Prostate gland (tissue), 2 donors: ENCODE measurements at regions not wholly inside any gene's neighbourhood (a gene's known extent, or its start where the extent isn't known, plus 50 kb on each side); places are given as distances from the start of the nearest gene placed in this dataset.

ENCODE experiments used
- DNase-seq: peaks from one replicate; pipeline ENCODE4 v3.0.0-alpha.2; 2019; ENCODE audit warnings: low spot score
- H3K27ac ChIP-seq, 2 donors: fragments of 200-600 bp; sonication (generic); 2 replicates each; pipeline ENCODE4 v1.5.1; 2017 to 2019
- H3K27me3 ChIP-seq: fragments of 200-600 bp; sonication (generic); replicated peaks from 2 replicates; pipeline ENCODE4 v1.5.1; 2019; ENCODE audit not compliant: insufficient read depth
- H3K36me3 ChIP-seq, 2 donors: fragments of 200-600 bp; sonication (generic); 1 replicate in 1 of 2; 2 replicates in 1 of 2; pipeline versions ENCODE4 v1.5.1 to v1.8.1; 2017 to 2019
- H3K4me1 ChIP-seq: fragments of 200-600 bp; sonication (generic); replicated peaks from 2 replicates; pipeline ENCODE4 v1.5.1; 2019
- H3K4me3 ChIP-seq, 2 donors: fragments of 200-600 bp; sonication (generic); 2 replicates each; pipeline ENCODE4 v1.5.1; 2017 to 2019
- H3K9me3 ChIP-seq: fragments of 200-600 bp; sonication (generic); 2 replicates; pipeline ENCODE4 v1.5.1; 2017
- POLR2A ChIP-seq: fragments of 450-650 bp; IDR thresholded peaks from one replicate; pipeline ENCODE4 v1.6.1; 2016; ENCODE audit warnings: antibody characterized with exemption, mild to moderate bottlenecking
- POLR2AphosphoS5 ChIP-seq: sonication (generic); formaldehyde crosslinking; IDR thresholded peaks from one replicate; pipeline ENCODE4 v1.6.1; 2017; ENCODE audit warnings: antibody characterized with exemption
- WGBS: methylation state at CpG from one replicate; pipeline ENCODE4 v1.1.5; 2018; 5-methylcytosine and 5-hydroxymethylcytosine counted together
- intact Hi-C: fragments of 100-400 bp; cut with DNase I; formaldehyde crosslinking; loops from one replicate; pipeline ENCODE4 v1.14.2; 2022
- TF ChIP-seq, protein P1 (sequence below), 4 experiments: fragments of 200-600 bp in 2 of 4; fragments of 450-650 bp in 2 of 4; sonication (generic) in 2 of 4; IDR thresholded peaks; 1 replicate in 3 of 4; 2 replicates in 1 of 4; pipeline ENCODE4 v1.5.1; 2016 to 2019; ENCODE audit warnings: antibody characterized with exemption in 4 of 4, mild to moderate bottlenecking in 2 of 4, moderate library complexity in 2 of 4

DNA sequence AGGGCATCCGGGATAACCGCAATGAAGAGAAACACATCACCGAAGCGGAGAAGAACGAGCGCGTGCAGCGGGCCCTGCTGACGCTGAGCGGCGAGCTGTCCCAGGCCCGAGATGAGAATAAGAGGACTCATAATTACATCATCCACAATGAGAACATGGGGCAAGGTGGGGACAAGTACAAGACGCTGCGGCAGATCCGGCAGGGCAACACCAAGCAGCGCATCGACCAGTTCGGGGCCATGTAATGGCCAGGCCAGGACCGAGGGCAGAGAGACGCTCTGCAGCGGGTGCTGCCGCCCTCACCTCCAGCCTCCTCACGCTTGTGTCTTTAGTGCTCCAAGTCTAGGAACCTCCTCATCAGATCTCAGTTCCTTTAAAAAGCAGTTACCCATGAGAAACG is 863.7 kb upstream of the ALCAM start:
- no peak for DNase-seq
- no peaks in the 10 kb centered on the region for H3K4me1 ChIP-seq
- H3K9me3 ChIP-seq: no peaks in the 10 kb centered on the region
- H3K36me3 ChIP-seq: no peaks in the 10 kb centered on the region
- no peaks in the 10 kb centered on the region for H3K27me3 ChIP-seq
- no peak overlapping the region for H3K4me3 ChIP-seq
- TF ChIP-seq POLR2A: no peak
- TF ChIP-seq, protein P1, sequence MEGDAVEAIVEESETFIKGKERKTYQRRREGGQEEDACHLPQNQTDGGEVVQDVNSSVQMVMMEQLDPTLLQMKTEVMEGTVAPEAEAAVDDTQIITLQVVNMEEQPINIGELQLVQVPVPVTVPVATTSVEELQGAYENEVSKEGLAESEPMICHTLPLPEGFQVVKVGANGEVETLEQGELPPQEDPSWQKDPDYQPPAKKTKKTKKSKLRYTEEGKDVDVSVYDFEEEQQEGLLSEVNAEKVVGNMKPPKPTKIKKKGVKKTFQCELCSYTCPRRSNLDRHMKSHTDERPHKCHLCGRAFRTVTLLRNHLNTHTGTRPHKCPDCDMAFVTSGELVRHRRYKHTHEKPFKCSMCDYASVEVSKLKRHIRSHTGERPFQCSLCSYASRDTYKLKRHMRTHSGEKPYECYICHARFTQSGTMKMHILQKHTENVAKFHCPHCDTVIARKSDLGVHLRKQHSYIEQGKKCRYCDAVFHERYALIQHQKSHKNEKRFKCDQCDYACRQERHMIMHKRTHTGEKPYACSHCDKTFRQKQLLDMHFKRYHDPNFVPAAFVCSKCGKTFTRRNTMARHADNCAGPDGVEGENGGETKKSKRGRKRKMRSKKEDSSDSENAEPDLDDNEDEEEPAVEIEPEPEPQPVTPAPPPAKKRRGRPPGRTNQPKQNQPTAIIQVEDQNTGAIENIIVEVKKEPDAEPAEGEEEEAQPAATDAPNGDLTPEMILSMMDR (IDR thresholded peaks at IDR 0.05): no peak
- TF ChIP-seq POLR2AphosphoS5: no peak
- intact Hi-C loops: no loop called here
- no peak overlapping the region for H3K27ac ChIP-seq
- 97% methylated on average over 24 of the region's 24 CpGs for WGBS

DNA sequence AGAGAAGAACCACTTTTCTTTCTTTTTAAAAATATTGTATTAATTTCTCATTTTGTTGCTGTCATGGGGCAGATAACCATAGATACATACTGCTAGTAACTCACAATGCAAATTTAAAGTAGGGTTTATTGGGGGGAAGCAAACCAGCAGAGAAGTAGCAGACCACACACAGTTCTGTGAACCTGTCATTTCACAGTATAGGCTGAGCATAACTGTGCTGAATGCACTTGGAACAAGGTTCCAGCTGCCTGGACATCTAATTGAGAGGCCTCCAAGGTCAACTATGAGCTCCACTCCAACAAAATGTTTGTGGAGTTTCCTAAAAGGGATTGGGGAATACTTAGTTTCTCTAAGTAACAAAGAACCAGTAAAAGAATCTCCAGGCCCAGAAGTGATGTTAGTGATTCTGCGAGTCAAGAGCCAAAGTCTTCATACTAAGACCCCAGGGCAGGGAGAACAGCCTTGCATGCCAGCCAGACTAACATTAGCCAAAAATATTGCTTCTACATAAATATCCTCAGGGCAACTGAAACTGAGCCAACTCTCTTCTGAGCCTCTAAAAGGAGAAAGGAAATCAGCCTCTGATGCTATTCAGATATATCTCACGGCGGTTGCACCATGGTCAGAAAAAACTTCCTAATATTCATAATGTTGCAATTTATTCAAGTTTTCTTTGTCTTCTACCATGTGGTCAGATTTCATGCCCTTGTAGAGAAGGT is 856.4 kb upstream of the ALCAM start:
- 59% methylated on average over 3 of the region's 3 CpGs for WGBS
- H3K4me1 ChIP-seq: no peaks in the 10 kb centered on the region

DNA sequence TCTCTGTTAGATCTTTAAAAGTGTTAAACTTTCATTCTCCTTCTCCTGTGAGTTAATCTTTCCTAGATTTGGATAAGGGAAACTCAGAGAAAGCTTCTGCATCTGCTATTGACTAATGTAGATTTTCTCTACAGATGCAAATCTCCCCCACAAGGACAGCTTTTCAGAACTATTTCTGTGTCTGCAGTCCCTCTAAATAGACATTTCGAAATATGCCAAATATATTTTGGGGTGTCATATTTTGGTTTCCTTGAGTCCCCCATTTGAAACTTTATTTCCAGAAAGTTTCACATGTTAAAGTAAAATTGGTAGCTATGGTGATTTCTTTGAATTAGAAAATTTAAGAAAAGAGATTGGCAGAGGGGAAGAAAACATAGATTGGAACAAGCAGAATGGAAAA is 852.3 kb upstream of the ALCAM start:
- no peak overlapping the region for H3K27ac ChIP-seq
- 91% methylated on average over 1 of the region's 1 CpG for WGBS
- intact Hi-C loops: no loop called here
- H3K4me3 ChIP-seq: no peak overlapping the region
- TF ChIP-seq POLR2AphosphoS5: no peak
- no peak for TF ChIP-seq POLR2A
- TF ChIP-seq, protein P1 (IDR thresholded peaks at IDR 0.05): no peak
- no peaks in the 10 kb centered on the region for H3K4me1 ChIP-seq
- DNase-seq: no peak
- H3K36me3 ChIP-seq: no peaks in the 10 kb centered on the region
- no peaks in the 10 kb centered on the region for H3K9me3 ChIP-seq
- H3K27me3 ChIP-seq: no peaks in the 10 kb centered on the region

More for the DNA sequence above, 856.4 kb upstream of the ALCAM start:
- H3K9me3 ChIP-seq: no peaks in the 10 kb centered on the region
- H3K4me3 ChIP-seq: no peak overlapping the region
- no peaks in the 10 kb centered on the region for H3K27me3 ChIP-seq
- no peak for TF ChIP-seq POLR2AphosphoS5
- intact Hi-C loops: no loop called here
- DNase-seq: no peak
- no peak overlapping the region for H3K27ac ChIP-seq
- no peaks in the 10 kb centered on the region for H3K36me3 ChIP-seq

DNA sequence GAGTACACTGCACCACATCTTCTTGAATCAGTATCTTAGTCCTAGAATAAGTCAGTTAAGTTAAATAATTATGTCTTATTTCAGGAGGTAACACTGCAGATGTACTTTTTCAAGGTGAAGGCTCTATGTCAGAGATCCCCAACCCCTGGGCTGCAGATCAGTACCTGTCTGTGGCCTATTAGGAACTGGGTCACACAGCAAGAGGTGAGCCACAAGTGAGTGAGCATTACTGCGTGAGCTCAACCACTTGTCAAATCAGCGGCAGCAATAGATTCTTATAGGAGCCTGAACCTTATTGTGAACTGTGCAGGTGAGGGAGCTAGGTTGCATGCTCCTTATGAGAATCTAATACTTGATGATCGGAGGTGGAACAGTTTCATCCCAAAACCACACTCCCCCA is 851.9 kb upstream of the ALCAM start:
- H3K9me3 ChIP-seq: no peaks in the 10 kb centered on the region
- TF ChIP-seq, protein P1 (IDR thresholded peaks at IDR 0.05): no peak
- TF ChIP-seq POLR2AphosphoS5: no peak
- TF ChIP-seq POLR2A: no peak
- WGBS: 93% methylated on average over 3 of the region's 3 CpGs
- no peak overlapping the region for H3K27ac ChIP-seq
- no peaks in the 10 kb centered on the region for H3K27me3 ChIP-seq
- no peaks in the 10 kb centered on the region for H3K36me3 ChIP-seq
- intact Hi-C loops: no loop called here
- no peak overlapping the region for H3K4me3 ChIP-seq
- DNase-seq: no peak
- no peaks in the 10 kb centered on the region for H3K4me1 ChIP-seq

DNA sequence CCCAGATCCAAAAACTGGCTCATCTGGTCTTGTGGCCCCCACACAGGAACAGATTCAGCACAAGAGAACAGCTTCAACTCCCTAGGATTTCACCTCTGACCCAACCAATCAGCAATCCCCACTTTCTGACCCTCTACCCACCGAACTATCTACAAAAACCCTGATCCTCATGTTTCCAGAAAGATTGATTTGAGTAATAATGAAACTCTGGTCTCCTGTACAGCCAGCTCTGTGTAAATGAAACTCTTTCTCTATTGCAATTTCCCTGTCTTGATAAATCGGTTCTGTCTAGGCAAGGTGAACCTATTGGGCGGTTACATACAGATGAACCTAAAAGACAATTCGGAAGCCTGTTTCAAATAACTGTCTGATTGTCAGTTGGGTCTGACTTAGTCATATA is 847.6 kb upstream of the ALCAM start:
- WGBS: 71% methylated on average over 4 of the region's 4 CpGs
- Histone ChIP-seq H3K9me3 (no peaks in the 10 kb centered on the region), H3K27ac (no peak overlapping the region), H3K4me1 (no peaks in the 10 kb centered on the region), H3K36me3 (no peaks in the 10 kb centered on the region), H3K27me3 (no peaks in the 10 kb centered on the region), H3K4me3 (no peak overlapping the region)
- intact Hi-C loops: no loop called here
- TF ChIP-seq, protein P1 (IDR thresholded peaks at IDR 0.05): no peak
- TF ChIP-seq POLR2AphosphoS5: no peak
- TF ChIP-seq POLR2A: no peak
- no peak for DNase-seq
